ENCODE measurements at regions not wholly inside any gene's neighbourhood (a gene's known extent, or its start where the extent isn't known, plus 50 kb on each side); places are given as distances from the start of the nearest gene placed in this dataset.

- no peak overlapping the region for H3K4me3 ChIP-seq (ENCODE audit: low read length)
- no peak for TF ChIP-seq CTCF (conservative IDR thresholded peaks at IDR 0.05; ENCODE audit: low read length)
- no peak for DNase-seq (ENCODE audit: low read depth)
Observed at GRCh38 chr10:90213346-90213745, 512.0 kb downstream of the KIF20B start.

GRCh38 chr10:90218846-90219245, 517.5 kb downstream of the KIF20B start:
- H3K4me3 ChIP-seq (ENCODE audit: low read length) = no peak overlapping the region
- DNase-seq (ENCODE audit: low read depth) = no peak
- no peak for TF ChIP-seq CTCF (conservative IDR thresholded peaks at IDR 0.05; ENCODE audit: low read length)

- H3K4me3 ChIP-seq (ENCODE audit: low read length) = no peak overlapping the region
- no peak for TF ChIP-seq CTCF (conservative IDR thresholded peaks at IDR 0.05; ENCODE audit: low read length)
- DNase-seq (ENCODE audit: low read depth) = peak; percentile 1
Observed at GRCh38 chr10:90222372-90222771, 521.0 kb downstream of the KIF20B start.

- H3K4me3 ChIP-seq (ENCODE audit: low read length) = no peak overlapping the region
- DNase-seq (ENCODE audit: low read depth) = no peak
- TF ChIP-seq CTCF (conservative IDR thresholded peaks at IDR 0.05; ENCODE audit: low read length) = no peak
Observed at GRCh38 chr10:90222939-90223338, 521.5 kb downstream of the KIF20B start.

- no peak for DNase-seq (ENCODE audit: low read depth)
- no peak for TF ChIP-seq CTCF (conservative IDR thresholded peaks at IDR 0.05; ENCODE audit: low read length)
- H3K4me3 ChIP-seq (ENCODE audit: low read length) = no peak overlapping the region
Observed at GRCh38 chr10:90224791-90225566, 523.6 kb downstream of the KIF20B start.

- H3K4me3 ChIP-seq (ENCODE audit: low read length) = no peak overlapping the region
- no peak for DNase-seq (ENCODE audit: low read depth)
- no peak for TF ChIP-seq CTCF (conservative IDR thresholded peaks at IDR 0.05; ENCODE audit: low read length)
Observed at GRCh38 chr10:90226517-90226916, 525.1 kb downstream of the KIF20B start.

- no peak overlapping the region for H3K4me3 ChIP-seq (ENCODE audit: low read length)
- DNase-seq (ENCODE audit: low read depth) = no peak
- no peak for TF ChIP-seq CTCF (conservative IDR thresholded peaks at IDR 0.05; ENCODE audit: low read length)
Observed at GRCh38 chr10:90227217-90227656, 525.8 kb downstream of the KIF20B start.
